IMR-90 (cell line): ENCODE measurements at regions not wholly inside any gene's neighbourhood (a gene's known extent, or its start where the extent isn't known, plus 50 kb on each side); places are given as distances from the start of the nearest gene placed in this dataset.

Experiments used
- ATAC-seq: fragments of 200-7000 bp; cut with Tn5 transposase; 2 replicates; pipeline ENCODE4 v1.9.1; 2020; ENCODE audit warnings: low read depth, mild to moderate bottlenecking, moderate library complexity
- BruUV-seq: library from RNA; stranded (reverse); fragments of 400-500 nt; replicated peaks from 2 replicates; lab custom pipeline; 2021; lab: Mats Ljungman, UMichigan
- CTCF ChIA-PET: fragments of 300-600 bp; formaldehyde crosslinking; extraction: SDS; loops from one replicate; lab custom pipeline; 2021; ENCODE audit warnings: antibody characterized with exemption; lab: Yijun Ruan, JAX
- POLR2A ChIA-PET: fragments of 300-600 bp; sonication (Branson Sonifier 250); formaldehyde crosslinking; loops from one replicate; lab custom pipeline; 2022; ENCODE audit warnings: antibody characterized with exemption; ENCODE audit not compliant: unreplicated experiment; lab: Charles Lee
- DNase-seq: peaks from one replicate; pipeline ENCODE4 v3.0.0; 2013
- H2AFZ ChIP-seq: replicated peaks from 2 replicates; pipeline ENCODE3; 2013; ENCODE audit warnings: low read length, mild to moderate bottlenecking; ENCODE audit not compliant: poor library complexity
- H2AK5ac ChIP-seq: 2 replicates; pipeline ENCODE4 v1.6.1; 2013; ENCODE audit warnings: low read depth, low read length, inconsistent platforms
- H2AK9ac ChIP-seq: replicated peaks from 2 replicates; pipeline ENCODE3; 2013; ENCODE audit warnings: mild to moderate bottlenecking, low read depth, low read length, moderate library complexity; ENCODE audit not compliant: poor library complexity
- H2BK120ac ChIP-seq: 2 replicates; pipeline ENCODE4 v1.6.1; 2013; ENCODE audit warnings: low read depth, low read length, inconsistent platforms
- H2BK15ac ChIP-seq: 3 replicates; pipeline ENCODE4 v1.6.1; 2013; ENCODE audit warnings: low read depth, low read length, inconsistent platforms
- H2BK20ac ChIP-seq: 2 replicates; pipeline ENCODE4 v1.6.1; 2013; ENCODE audit warnings: low read depth, mild to moderate bottlenecking, inconsistent platforms, low read length, moderate library complexity
- H2BK5ac ChIP-seq: 2 replicates; pipeline ENCODE4 v1.6.1; 2013; ENCODE audit warnings: mild to moderate bottlenecking, low read depth, low read length, inconsistent platforms; ENCODE audit not compliant: poor library complexity, severe bottlenecking
- H3K14ac ChIP-seq: replicated peaks from 2 replicates; pipeline ENCODE4 v1.6.1; 2013; ENCODE audit warnings: low read depth, low read length, inconsistent platforms
- H3K18ac ChIP-seq: 2 replicates; pipeline ENCODE4 v1.6.1; 2013; ENCODE audit warnings: low read depth, low read length, control low read depth
- H3K23ac ChIP-seq: 2 replicates; pipeline ENCODE4 v1.6.1; 2013; ENCODE audit warnings: low read depth, low read length, inconsistent platforms
- H3K27ac ChIP-seq: 2 replicates; pipeline ENCODE4 v1.5.1; 2013; ENCODE audit warnings: mild to moderate bottlenecking, control low read depth, low read length; ENCODE audit not compliant: insufficient read depth
- H3K27me3 ChIP-seq: 2 replicates; pipeline ENCODE4 v1.6.1; 2013; ENCODE audit warnings: low read length; ENCODE audit not compliant: control insufficient read depth, insufficient read depth
- H3K36me3 ChIP-seq: 2 replicates; pipeline ENCODE4 v1.6.1; 2013; ENCODE audit warnings: low read length, mixed read lengths; ENCODE audit not compliant: control insufficient read depth, insufficient read depth
- H3K4ac ChIP-seq: 2 replicates; pipeline ENCODE4 v1.6.1; 2013; ENCODE audit warnings: low read depth, low read length, inconsistent platforms
- H3K4me1 ChIP-seq: 2 replicates; pipeline ENCODE4 v1.6.1; 2013; ENCODE audit warnings: low read length, mixed read lengths; ENCODE audit not compliant: control insufficient read depth, insufficient read depth
- H3K4me2 ChIP-seq: 2 replicates; pipeline ENCODE4 v1.6.1; 2013; ENCODE audit warnings: low read depth, mild to moderate bottlenecking, control low read depth, low read length, moderate library complexity
- H3K4me3 ChIP-seq: 2 replicates; pipeline ENCODE4 v1.5.1; 2013; ENCODE audit warnings: low read depth, mild to moderate bottlenecking, control low read depth, low read length, moderate library complexity; ENCODE audit not compliant: insufficient read depth
- H3K56ac ChIP-seq: 2 replicates; pipeline ENCODE4 v1.6.1; 2013; ENCODE audit warnings: low read length, inconsistent platforms; ENCODE audit not compliant: insufficient read depth; ENCODE audit errors: extremely low read depth
- H3K79me1 ChIP-seq, 2 experiments: 2 replicates each; pipeline ENCODE4 v1.6.1; 2013; ENCODE audit warnings: low read length in 2 of 2, inconsistent platforms in 1 of 2, low read depth in 1 of 2
- H3K9ac ChIP-seq: 2 replicates; pipeline ENCODE4 v1.6.1; 2013; ENCODE audit warnings: low read depth, low read length, control low read depth
- H3K9me1 ChIP-seq: 2 replicates; pipeline ENCODE4 v1.6.1; 2013; ENCODE audit warnings: low read length, inconsistent platforms; ENCODE audit not compliant: insufficient read depth
- H3K9me3 ChIP-seq: 2 replicates; pipeline ENCODE4 v1.6.1; 2013; ENCODE audit warnings: low read length; ENCODE audit not compliant: control insufficient read depth, insufficient read depth
- H4K20me1 ChIP-seq: 2 replicates; pipeline ENCODE4 v1.6.1; 2013; ENCODE audit warnings: low read length, inconsistent platforms; ENCODE audit not compliant: insufficient read depth
- H4K5ac ChIP-seq: 2 replicates; pipeline ENCODE4 v1.6.1; 2013; ENCODE audit warnings: mild to moderate bottlenecking, low read depth, low read length, control low read depth
- H4K8ac ChIP-seq, 2 experiments: 2 replicates each; pipeline ENCODE4 v1.6.1; 2013; ENCODE audit warnings: low read depth in 2 of 2, low read length in 2 of 2, control low read depth in 1 of 2, inconsistent platforms in 1 of 2
- H4K91ac ChIP-seq: 2 replicates; pipeline ENCODE4 v1.6.1; 2013; ENCODE audit warnings: low read depth, low read length, inconsistent platforms; ENCODE audit not compliant: insufficient read depth
- BHLHE40 ChIP-seq: fragments of 150-350 bp; IDR thresholded peaks from 2 replicates; pipeline ENCODE4 v1.6.1; 2016; ENCODE audit warnings: mild to moderate bottlenecking, low read depth, low read length
- CHD1 ChIP-seq: IDR thresholded peaks from 2 replicates; pipeline ENCODE4 v1.6.1; 2012; ENCODE audit warnings: low read depth, low read length, improper control_type of control experiment
- ELK1 ChIP-seq: fragments of 150-350 bp; IDR thresholded peaks from 2 replicates; pipeline ENCODE4 v1.6.1; 2016; ENCODE audit warnings: low read depth, mild to moderate bottlenecking, low read length, moderate library complexity, borderline replicate concordance
- FOS ChIP-seq: fragments of 150-350 bp; IDR thresholded peaks from 2 replicates; pipeline ENCODE4 v1.6.1; 2016; ENCODE audit warnings: low read depth, low read length
- MAFK ChIP-seq: IDR thresholded peaks from 2 replicates; pipeline ENCODE4 v1.6.1; 2012; ENCODE audit warnings: low read depth, low read length, improper control_type of control experiment
- MXI1 ChIP-seq: IDR thresholded peaks from 2 replicates; pipeline ENCODE4 v1.6.1; 2012; ENCODE audit warnings: low read depth, mild to moderate bottlenecking, low read length, moderate library complexity, borderline replicate concordance
- NFE2L2 ChIP-seq: fragments of 150-350 bp; IDR thresholded peaks from 2 replicates; pipeline ENCODE4 v1.6.1; 2016; ENCODE audit warnings: low read depth, mild to moderate bottlenecking, low read length
- RCOR1 ChIP-seq: IDR thresholded peaks from 2 replicates; pipeline ENCODE4 v1.6.1; 2012; ENCODE audit warnings: mild to moderate bottlenecking, low read length, improper control_type of control experiment; ENCODE audit not compliant: insufficient replicate concordance
- RFX5 ChIP-seq: IDR thresholded peaks from 2 replicates; pipeline ENCODE4 v1.8.0; 2012; ENCODE audit warnings: low read depth, mild to moderate bottlenecking, low read length, moderate library complexity
- SMC3 ChIP-seq: fragments of 150-350 bp; IDR thresholded peaks from 2 replicates; pipeline ENCODE4 v1.6.1; 2016; ENCODE audit warnings: low read depth, mild to moderate bottlenecking, antibody characterized with exemption, low read length, moderate library complexity
- USF2 ChIP-seq: fragments of 150-350 bp; IDR thresholded peaks from 2 replicates; pipeline ENCODE4 v1.6.1; 2017; ENCODE audit warnings: mild to moderate bottlenecking, antibody characterized with exemption, low read length, low read depth
- dilution Hi-C: fragments of 300-500 bp; cut with HindIII; formaldehyde crosslinking; loops from one replicate; pipeline ENCODE4 v1.14.3; 2018; ENCODE audit warnings: low sequenced_read_pairs; ENCODE audit not compliant: unreplicated experiment
- in situ Hi-C: fragments of 300-500 bp; cut with MboI; formaldehyde crosslinking; loops from 3 replicates; pipeline ENCODE4 v1.14.3; 2019; ENCODE audit warnings: low sequenced_read_pairs, inconsistent platforms, mixed read lengths
- intact Hi-C: fragments of 100-400 bp; cut with micrococcal nuclease; formaldehyde crosslinking; loops from 2 replicates; pipeline ENCODE4 v1.10.0; 2022

GRCh38 chr4:148530114-148530513 is 87.9 kb upstream of the NR3C2 start:
- no peaks in the 10 kb centered on the region for H3K36me3 ChIP-seq
- ChIA-PET POLR2A (interaction anchor here (0.6 kb wide), 1 partner anchor 201 kb away, joined by 3 read pairs; no protein-coding TSS in a partner anchor), CTCF (no interaction called here)
- H4K20me1 ChIP-seq = no peaks in the 10 kb centered on the region
- no peak overlapping the region for H3K14ac ChIP-seq
- H3K9me1 ChIP-seq = no peaks in the 10 kb centered on the region
- ATAC-seq (peak; percentile 81; the same call in 1 of the 2 replicates), DNase-seq (peak; percentile 55)
- no peaks in the 10 kb centered on the region for H3K4me1 ChIP-seq
- intact Hi-C loops = no loop called here
- H2BK120ac ChIP-seq = no peak overlapping the region
- H3K4ac ChIP-seq = no peak overlapping the region
- no peak overlapping the region for H3K4me2 ChIP-seq
- no peak overlapping the region for H3K23ac ChIP-seq
- dilution Hi-C loops = no loop called here
- H3K56ac ChIP-seq = no peak overlapping the region
- no peak for TF ChIP-seq USF2
- no peak for TF ChIP-seq SMC3
- TF ChIP-seq CHD1 = no peak
- no peak for TF ChIP-seq RFX5
- TF ChIP-seq FOS = no peak
- TF ChIP-seq RCOR1 = no peak
- TF ChIP-seq NFE2L2 = no peak
- TF ChIP-seq ELK1 = no peak
- no peak for TF ChIP-seq MAFK
- TF ChIP-seq BHLHE40 = no peak
- TF ChIP-seq MXI1 = no peak
- no peak overlapping the region for H2AK9ac ChIP-seq
- H2BK5ac ChIP-seq = no peak overlapping the region
- BruUV-seq = no TSS peak
- no peak overlapping the region for H2AFZ ChIP-seq
- H2AK5ac ChIP-seq = no peak overlapping the region
- no peaks in the 10 kb centered on the region; the same call in 1 of the 2 replicates for H3K9me3 ChIP-seq
- no peaks in the 10 kb centered on the region for H3K79me1 ChIP-seq
- H3K18ac ChIP-seq = no peak overlapping the region
- H3K9ac ChIP-seq = no peak overlapping the region
- H2BK20ac ChIP-seq = no peak overlapping the region
- in situ Hi-C loops = no loop called here
- H4K8ac ChIP-seq = no peak overlapping the region
- H2BK15ac ChIP-seq = no peak overlapping the region
- no peaks in the 10 kb centered on the region for H3K27me3 ChIP-seq
- H3K27ac ChIP-seq = no peak overlapping the region
- no peak overlapping the region for H4K5ac ChIP-seq
- no peak overlapping the region for H4K91ac ChIP-seq
- no peak overlapping the region for H3K4me3 ChIP-seq
